ENCODE measurements at regions not wholly inside any gene's neighbourhood (a gene's known extent, or its start where the extent isn't known, plus 50 kb on each side); places are given as distances from the start of the nearest gene placed in this dataset.

DNA sequence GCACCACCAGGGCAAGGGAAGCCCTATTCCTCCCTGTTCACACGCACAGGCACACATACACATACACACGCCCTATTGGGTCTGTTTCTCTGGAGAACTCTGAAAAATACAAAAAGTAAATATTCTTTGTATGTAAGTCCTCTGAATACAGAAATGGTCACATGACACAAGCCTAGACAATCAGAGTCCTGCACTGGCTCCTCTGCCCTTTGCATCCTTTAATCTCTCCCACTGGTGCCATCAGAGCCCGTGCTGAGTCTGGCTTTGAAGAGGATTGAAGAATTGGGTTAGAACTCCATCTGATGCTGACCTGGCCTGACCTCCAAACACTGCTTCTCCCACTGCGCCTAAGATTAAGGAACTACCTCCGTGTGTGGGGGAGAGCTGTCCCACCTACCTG lies 273.2 kb upstream of the TBX3 start:
- no peak for TF ChIP-seq ESRRA (IDR thresholded peaks at IDR 0.05; ENCODE audit: borderline replicate concordance, low read length)
- TF ChIP-seq FOSL2 (IDR thresholded peaks at IDR 0.05) = no peak
- no peak for TF ChIP-seq FOSL2 (CRISPR knock-in tag; IDR thresholded peaks at IDR 0.05)
- TF ChIP-seq RAD21 (conservative IDR thresholded peaks at IDR 0.05 in 1 of 2, IDR thresholded peaks at IDR 0.05 in 1 of 2) = no peak
- TF ChIP-seq, protein P1, sequence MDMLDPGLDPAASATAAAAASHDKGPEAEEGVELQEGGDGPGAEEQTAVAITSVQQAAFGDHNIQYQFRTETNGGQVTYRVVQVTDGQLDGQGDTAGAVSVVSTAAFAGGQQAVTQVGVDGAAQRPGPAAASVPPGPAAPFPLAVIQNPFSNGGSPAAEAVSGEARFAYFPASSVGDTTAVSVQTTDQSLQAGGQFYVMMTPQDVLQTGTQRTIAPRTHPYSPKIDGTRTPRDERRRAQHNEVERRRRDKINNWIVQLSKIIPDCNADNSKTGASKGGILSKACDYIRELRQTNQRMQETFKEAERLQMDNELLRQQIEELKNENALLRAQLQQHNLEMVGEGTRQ (IDR thresholded peaks at IDR 0.05) = 0 out of 2 replicates have a peak, but pooled peaks have one; percentile 21
- no peak overlapping the region for H3K27ac ChIP-seq
- H3K4me3 ChIP-seq = no peak overlapping the region
- CTCF ChIA-PET = no interaction called here
- no peak for DNase-seq (ENCODE audit: low read depth in 1 of 2, low spot score in 1 of 2)
- WGBS (ENCODE audit: missing lambda C conversion rate) = 78% methylated on average over 5 of the region's 5 CpGs
- peak in 1 of 2 experiments; percentile 32; a peak in 2 of 6 replicates for ATAC-seq
- H3K4me1 ChIP-seq = peaks cover 10% of the 10 kb centered on the region
- H3K4me2 ChIP-seq = no peak overlapping the region
- H3K9me3 ChIP-seq = no peaks in the 10 kb centered on the region
- FAIRE-seq = no peak
- POLR2A ChIA-PET = no interaction called here

DNA sequence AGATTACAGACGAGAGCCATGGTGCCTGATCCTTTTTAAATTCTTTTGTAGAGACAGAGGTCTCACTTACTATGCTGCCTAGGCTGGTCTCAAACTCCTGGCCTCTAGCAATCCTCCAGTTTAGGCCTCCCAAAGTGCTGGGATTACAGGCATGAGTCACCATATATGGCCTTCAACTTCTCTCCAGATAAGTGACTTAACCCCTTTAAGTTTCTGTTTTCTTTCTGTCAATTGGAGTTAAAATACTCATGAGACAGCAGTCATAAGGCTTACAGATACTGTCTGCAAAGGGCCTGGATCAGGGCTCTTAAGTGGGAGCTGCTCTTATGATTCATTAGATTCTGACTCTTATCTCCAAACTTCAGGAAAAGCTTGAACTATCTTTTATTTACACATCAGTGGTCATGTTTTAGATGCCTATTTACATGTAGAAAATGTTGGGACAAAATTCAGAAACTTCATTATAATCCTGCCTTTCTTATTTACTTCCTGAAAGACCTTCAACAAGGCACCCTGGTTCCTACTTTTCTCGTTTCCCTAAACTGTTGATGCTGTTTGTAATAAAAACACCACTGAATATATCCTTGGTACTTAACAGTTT lies 271.5 kb upstream of the TBX3 start:
- POLR2A ChIA-PET = interaction anchor here (1.1 kb wide), 1 partner anchor 271 kb away, joined by 4 read pairs; the partner anchor contains the start of gene TBX3

DNA sequence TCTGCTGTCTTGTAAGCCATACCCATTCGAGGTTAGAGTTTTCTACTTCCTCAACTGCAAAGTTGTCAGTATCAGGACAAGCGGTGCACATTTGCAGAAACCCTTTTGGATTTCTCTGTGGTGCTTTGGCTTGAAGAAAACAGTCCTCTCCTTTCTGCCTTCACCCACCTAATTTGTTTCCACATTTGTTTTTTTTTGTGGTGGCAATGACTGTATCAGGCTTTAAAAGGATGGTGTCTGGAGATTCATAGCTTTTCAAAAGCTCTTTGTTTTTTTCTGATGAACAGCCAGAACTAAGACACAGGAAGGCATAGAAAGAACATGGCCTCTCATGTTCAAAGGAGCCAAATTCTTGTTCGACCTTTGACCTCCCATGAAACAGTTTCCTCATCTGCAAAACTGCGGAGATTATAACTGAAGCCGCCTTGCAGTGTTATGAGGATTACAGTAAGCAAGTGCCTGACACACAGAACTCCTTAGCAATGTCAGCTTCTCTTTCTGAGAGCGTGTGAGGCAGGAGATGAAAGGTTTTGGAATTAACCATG lies 270.6 kb upstream of the TBX3 start:
- CTCF ChIA-PET = interaction anchor here (1.0 kb wide), 1 partner anchor 20 kb away, joined by 4 read pairs; no protein-coding TSS in a partner anchor
- no peak for DNase-seq (ENCODE audit: low read depth in 1 of 2, low spot score in 1 of 2)
- peaks cover 10% of the 10 kb centered on the region for H3K4me1 ChIP-seq
- no peak overlapping the region for H3K4me2 ChIP-seq
- no peak for ATAC-seq
- no peak for TF ChIP-seq MAZ (IDR thresholded peaks at IDR 0.05; ENCODE audit: borderline replicate concordance, low read depth, low read length)
- TF ChIP-seq NFE2L2 (conservative IDR thresholded peaks at IDR 0.05; ENCODE audit: low read length) = no peak
- no peak for TF ChIP-seq KDM1A (IDR thresholded peaks at IDR 0.05; ENCODE audit: low read depth)
- TF ChIP-seq HEYL (CRISPR knock-in tag; IDR thresholded peaks at IDR 0.05) = no peak
- TF ChIP-seq NR3C1 (IDR thresholded peaks at IDR 0.05) = no peak
- TF ChIP-seq RAD21 (conservative IDR thresholded peaks at IDR 0.05 in 1 of 2, IDR thresholded peaks at IDR 0.05 in 1 of 2) = no peak
- TF ChIP-seq, protein P1 (IDR thresholded peaks at IDR 0.05) = no peak
- TF ChIP-seq, protein P2, sequence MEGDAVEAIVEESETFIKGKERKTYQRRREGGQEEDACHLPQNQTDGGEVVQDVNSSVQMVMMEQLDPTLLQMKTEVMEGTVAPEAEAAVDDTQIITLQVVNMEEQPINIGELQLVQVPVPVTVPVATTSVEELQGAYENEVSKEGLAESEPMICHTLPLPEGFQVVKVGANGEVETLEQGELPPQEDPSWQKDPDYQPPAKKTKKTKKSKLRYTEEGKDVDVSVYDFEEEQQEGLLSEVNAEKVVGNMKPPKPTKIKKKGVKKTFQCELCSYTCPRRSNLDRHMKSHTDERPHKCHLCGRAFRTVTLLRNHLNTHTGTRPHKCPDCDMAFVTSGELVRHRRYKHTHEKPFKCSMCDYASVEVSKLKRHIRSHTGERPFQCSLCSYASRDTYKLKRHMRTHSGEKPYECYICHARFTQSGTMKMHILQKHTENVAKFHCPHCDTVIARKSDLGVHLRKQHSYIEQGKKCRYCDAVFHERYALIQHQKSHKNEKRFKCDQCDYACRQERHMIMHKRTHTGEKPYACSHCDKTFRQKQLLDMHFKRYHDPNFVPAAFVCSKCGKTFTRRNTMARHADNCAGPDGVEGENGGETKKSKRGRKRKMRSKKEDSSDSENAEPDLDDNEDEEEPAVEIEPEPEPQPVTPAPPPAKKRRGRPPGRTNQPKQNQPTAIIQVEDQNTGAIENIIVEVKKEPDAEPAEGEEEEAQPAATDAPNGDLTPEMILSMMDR (IDR thresholded peaks at IDR 0.05) = no peak
- no peak for TF ChIP-seq KDM5A (IDR thresholded peaks at IDR 0.05)
- TF ChIP-seq, protein P3, sequence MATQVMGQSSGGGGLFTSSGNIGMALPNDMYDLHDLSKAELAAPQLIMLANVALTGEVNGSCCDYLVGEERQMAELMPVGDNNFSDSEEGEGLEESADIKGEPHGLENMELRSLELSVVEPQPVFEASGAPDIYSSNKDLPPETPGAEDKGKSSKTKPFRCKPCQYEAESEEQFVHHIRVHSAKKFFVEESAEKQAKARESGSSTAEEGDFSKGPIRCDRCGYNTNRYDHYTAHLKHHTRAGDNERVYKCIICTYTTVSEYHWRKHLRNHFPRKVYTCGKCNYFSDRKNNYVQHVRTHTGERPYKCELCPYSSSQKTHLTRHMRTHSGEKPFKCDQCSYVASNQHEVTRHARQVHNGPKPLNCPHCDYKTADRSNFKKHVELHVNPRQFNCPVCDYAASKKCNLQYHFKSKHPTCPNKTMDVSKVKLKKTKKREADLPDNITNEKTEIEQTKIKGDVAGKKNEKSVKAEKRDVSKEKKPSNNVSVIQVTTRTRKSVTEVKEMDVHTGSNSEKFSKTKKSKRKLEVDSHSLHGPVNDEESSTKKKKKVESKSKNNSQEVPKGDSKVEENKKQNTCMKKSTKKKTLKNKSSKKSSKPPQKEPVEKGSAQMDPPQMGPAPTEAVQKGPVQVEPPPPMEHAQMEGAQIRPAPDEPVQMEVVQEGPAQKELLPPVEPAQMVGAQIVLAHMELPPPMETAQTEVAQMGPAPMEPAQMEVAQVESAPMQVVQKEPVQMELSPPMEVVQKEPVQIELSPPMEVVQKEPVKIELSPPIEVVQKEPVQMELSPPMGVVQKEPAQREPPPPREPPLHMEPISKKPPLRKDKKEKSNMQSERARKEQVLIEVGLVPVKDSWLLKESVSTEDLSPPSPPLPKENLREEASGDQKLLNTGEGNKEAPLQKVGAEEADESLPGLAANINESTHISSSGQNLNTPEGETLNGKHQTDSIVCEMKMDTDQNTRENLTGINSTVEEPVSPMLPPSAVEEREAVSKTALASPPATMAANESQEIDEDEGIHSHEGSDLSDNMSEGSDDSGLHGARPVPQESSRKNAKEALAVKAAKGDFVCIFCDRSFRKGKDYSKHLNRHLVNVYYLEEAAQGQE (IDR thresholded peaks at IDR 0.05) = no peak
- TF ChIP-seq, protein P4, sequence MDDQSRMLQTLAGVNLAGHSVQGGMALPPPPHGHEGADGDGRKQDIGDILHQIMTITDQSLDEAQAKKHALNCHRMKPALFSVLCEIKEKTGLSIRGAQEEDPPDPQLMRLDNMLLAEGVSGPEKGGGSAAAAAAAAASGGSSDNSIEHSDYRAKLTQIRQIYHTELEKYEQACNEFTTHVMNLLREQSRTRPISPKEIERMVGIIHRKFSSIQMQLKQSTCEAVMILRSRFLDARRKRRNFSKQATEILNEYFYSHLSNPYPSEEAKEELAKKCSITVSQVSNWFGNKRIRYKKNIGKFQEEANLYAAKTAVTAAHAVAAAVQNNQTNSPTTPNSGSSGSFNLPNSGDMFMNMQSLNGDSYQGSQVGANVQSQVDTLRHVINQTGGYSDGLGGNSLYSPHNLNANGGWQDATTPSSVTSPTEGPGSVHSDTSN (IDR thresholded peaks at IDR 0.05) = no peak
- no peak overlapping the region for H3K4me3 ChIP-seq
- H3K27ac ChIP-seq = no peak overlapping the region
- 70% methylated on average over 6 of the region's 6 CpGs for WGBS (ENCODE audit: missing lambda C conversion rate)
- no peaks in the 10 kb centered on the region for H3K9me3 ChIP-seq
- no peak for FAIRE-seq
- POLR2A ChIA-PET = no interaction called here

More for the DNA sequence above, 271.5 kb upstream of the TBX3 start:
- no peak overlapping the region; the same call in 2 of the 3 replicates for H3K4me2 ChIP-seq
- no peak for FAIRE-seq
- H3K4me1 ChIP-seq = peaks cover 10% of the 10 kb centered on the region
- no peak overlapping the region for H3K4me3 ChIP-seq
- WGBS (ENCODE audit: missing lambda C conversion rate) = 72% methylated on average over 2 of the region's 2 CpGs
- H3K9me3 ChIP-seq = no peaks in the 10 kb centered on the region
- peak overlapping the region in 1 of 2 experiments; percentile 53; a peak in 2 of 6 replicates for H3K27ac ChIP-seq
- CTCF ChIA-PET = interaction anchor here (1.0 kb wide), 1 partner anchor 21 kb away, joined by 4 read pairs; no protein-coding TSS in a partner anchor
- TF ChIP-seq POLR2A (IDR thresholded peaks at IDR 0.05; ENCODE audit: low read length) (no peak), RAD21 (conservative IDR thresholded peaks at IDR 0.05 in 1 of 2, IDR thresholded peaks at IDR 0.05 in 1 of 2) (no peak), JUNB (IDR thresholded peaks at IDR 0.05) (no peak), NPAS2 (CRISPR knock-in tag; IDR thresholded peaks at IDR 0.05; ENCODE audit: borderline replicate concordance) (no peak), FOSL2 (IDR thresholded peaks at IDR 0.05) (no peak), FOSL2 (CRISPR knock-in tag; IDR thresholded peaks at IDR 0.05) (peak; percentile 44), HOXB13 (CRISPR knock-in tag; IDR thresholded peaks at IDR 0.05; ENCODE audit: low read depth) (no peak), NR3C1 (IDR thresholded peaks at IDR 0.05) (no peak)
- TF ChIP-seq, protein P5, sequence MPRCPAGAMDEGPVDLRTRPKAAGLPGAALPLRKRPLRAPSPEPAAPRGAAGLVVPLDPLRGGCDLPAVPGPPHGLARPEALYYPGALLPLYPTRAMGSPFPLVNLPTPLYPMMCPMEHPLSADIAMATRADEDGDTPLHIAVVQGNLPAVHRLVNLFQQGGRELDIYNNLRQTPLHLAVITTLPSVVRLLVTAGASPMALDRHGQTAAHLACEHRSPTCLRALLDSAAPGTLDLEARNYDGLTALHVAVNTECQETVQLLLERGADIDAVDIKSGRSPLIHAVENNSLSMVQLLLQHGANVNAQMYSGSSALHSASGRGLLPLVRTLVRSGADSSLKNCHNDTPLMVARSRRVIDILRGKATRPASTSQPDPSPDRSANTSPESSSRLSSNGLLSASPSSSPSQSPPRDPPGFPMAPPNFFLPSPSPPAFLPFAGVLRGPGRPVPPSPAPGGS (IDR thresholded peaks at IDR 0.05) = no peak
- peak in 1 of 2 experiments; percentile 43; a peak in 2 of 6 replicates for ATAC-seq
- peak in 1 of 2 experiments; percentile 21 for DNase-seq (ENCODE audit: low read depth in 1 of 2, low spot score in 1 of 2)

Data from A549 (cell line).